Caco-2 (cell line): ENCODE measurements at regions not wholly inside any gene's neighbourhood (a gene's known extent, or its start where the extent isn't known, plus 50 kb on each side); places are given as distances from the start of the nearest gene placed in this dataset.
"Not testable (repeated sequence)": the region's sequence is repeated elsewhere in the genome, so short reads cannot be mapped to it uniquely, and the experiment has no call there.

Source experiments
- BruUV-seq: library from RNA; stranded (reverse); fragments of 400-500 nt; replicated peaks from 2 replicates; lab custom pipeline; 2021; lab: Mats Ljungman, UMichigan
- CTCF ChIA-PET: fragments of 300-600 bp; sonication (Branson Sonifier 250); formaldehyde crosslinking; loops from one replicate; lab custom pipeline; 2022; ENCODE audit warnings: antibody characterized with exemption; lab: Charles Lee
- POLR2A ChIA-PET: fragments of 300-600 bp; sonication (Branson Sonifier 250); formaldehyde crosslinking; loops from one replicate; lab custom pipeline; 2022; ENCODE audit warnings: antibody characterized with exemption; lab: Charles Lee
- DNase-seq, 2 experiments: peaks; one replicate each; pipeline versions ENCODE4 v3.0.0 to v3.0.0-alpha.2; 2020 to 2022
- H3K27me3 ChIP-seq: replicated peaks from 2 replicates; pipeline ENCODE4 v1.6.0; 2011; ENCODE audit warnings: low read length; ENCODE audit not compliant: control insufficient read depth, insufficient read depth
- H3K36me3 ChIP-seq: 2 replicates; pipeline ENCODE4 v1.5.1; 2011; ENCODE audit warnings: low read length; ENCODE audit not compliant: control insufficient read depth, insufficient read depth
- H3K4me1 ChIP-seq: fragments of 250-450 bp; sonication (Bioruptor Pico); 2 replicates; pipeline ENCODE4 v1.5.1; 2020; ENCODE audit warnings: mild to moderate bottlenecking
- H3K4me3 ChIP-seq: 2 replicates; pipeline ENCODE4 v1.5.1; 2011; ENCODE audit warnings: low read depth, mild to moderate bottlenecking, control low read depth, low read length
- H3K9me3 ChIP-seq: fragments of 250-450 bp; sonication (Bioruptor Pico); 2 replicates; pipeline ENCODE4 v1.5.1; 2020; ENCODE audit warnings: mild to moderate bottlenecking, moderate library complexity
- H3K27ac Mint-ChIP-seq: one replicate; pipeline ENCODE4 v1.8.0; 2022; ENCODE audit warnings: mixed read lengths; ENCODE audit not compliant: unreplicated experiment
- H3K27me3 Mint-ChIP-seq: one replicate; pipeline ENCODE4 v1.8.0; 2022; ENCODE audit warnings: mixed read lengths; ENCODE audit not compliant: insufficient read depth, unreplicated experiment
- H3K36me3 Mint-ChIP-seq: one replicate; pipeline ENCODE4 v1.8.0; 2022; ENCODE audit warnings: mild to moderate bottlenecking, mixed read lengths; ENCODE audit not compliant: insufficient read depth, unreplicated experiment
- H3K4me1 Mint-ChIP-seq: one replicate; pipeline ENCODE4 v1.8.0; 2022; ENCODE audit warnings: low read depth, mixed read lengths; ENCODE audit not compliant: unreplicated experiment
- H3K4me3 Mint-ChIP-seq: one replicate; pipeline ENCODE4 v1.8.0; 2022; ENCODE audit warnings: mild to moderate bottlenecking, moderate library complexity, mixed read lengths; ENCODE audit not compliant: unreplicated experiment
- H3K9me3 Mint-ChIP-seq: one replicate; pipeline ENCODE4 v1.8.0; 2022; ENCODE audit warnings: mixed read lengths; ENCODE audit not compliant: unreplicated experiment
- intact Hi-C: fragments of 100-400 bp; cut with micrococcal nuclease; formaldehyde crosslinking; loops from one replicate; pipeline ENCODE4 v1.10.0; 2022; ENCODE audit not compliant: unreplicated experiment
- TF ChIP-seq, protein P1 (sequence below), 2 experiments: fragments of 200-600 bp in 1 of 2; IDR thresholded peaks; 1 replicate in 1 of 2; 2 replicates in 1 of 2; pipeline versions ENCODE4 v1.5.1 to v1.8.0; 2011 to 2022; ENCODE audit warnings: antibody characterized with exemption in 1 of 2, control low read depth in 1 of 2, inconsistent platforms in 1 of 2, low read depth in 1 of 2, low read length in 1 of 2, mild to moderate bottlenecking in 1 of 2, moderate library complexity in 1 of 2; ENCODE audit not compliant: insufficient read depth in 1 of 2, severe bottlenecking in 1 of 2, unreplicated experiment in 1 of 2

DNA sequence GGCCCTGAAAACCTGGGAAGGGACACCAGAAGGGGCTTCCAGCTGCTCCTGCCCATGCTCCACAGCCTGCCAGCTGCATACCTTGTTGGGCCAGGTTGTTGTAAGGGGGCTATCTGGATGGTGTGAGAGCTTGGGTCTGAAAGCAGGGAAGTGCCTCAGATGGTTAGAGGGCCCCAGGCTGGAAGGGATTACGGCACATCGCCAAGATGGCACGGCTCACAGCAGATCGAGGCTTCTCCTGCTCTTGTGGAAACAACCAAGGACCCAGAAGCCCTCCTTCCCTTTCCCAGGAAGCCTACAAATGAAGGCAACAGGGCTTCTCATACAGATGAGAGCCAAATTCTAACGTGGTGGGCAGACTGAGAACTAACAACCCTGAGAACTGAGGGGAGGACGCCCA, 121.7 kb upstream of the ADCY2 start:
- ChIA-PET CTCF (no interaction called here), POLR2A (no interaction called here)
- Mint-ChIP-seq H3K4me3 (no peak overlapping the region), H3K27ac (no peak overlapping the region), H3K36me3 (no peaks in the 10 kb centered on the region), H3K4me1 (no peaks in the 10 kb centered on the region), H3K27me3 (peaks cover 9% of the 10 kb centered on the region), H3K9me3 (no peaks in the 10 kb centered on the region)
- DNase-seq, result no peak
- no peaks in the 10 kb centered on the region for H3K4me1 ChIP-seq
- BruUV-seq, result no TSS peak
- TF ChIP-seq, protein P1, sequence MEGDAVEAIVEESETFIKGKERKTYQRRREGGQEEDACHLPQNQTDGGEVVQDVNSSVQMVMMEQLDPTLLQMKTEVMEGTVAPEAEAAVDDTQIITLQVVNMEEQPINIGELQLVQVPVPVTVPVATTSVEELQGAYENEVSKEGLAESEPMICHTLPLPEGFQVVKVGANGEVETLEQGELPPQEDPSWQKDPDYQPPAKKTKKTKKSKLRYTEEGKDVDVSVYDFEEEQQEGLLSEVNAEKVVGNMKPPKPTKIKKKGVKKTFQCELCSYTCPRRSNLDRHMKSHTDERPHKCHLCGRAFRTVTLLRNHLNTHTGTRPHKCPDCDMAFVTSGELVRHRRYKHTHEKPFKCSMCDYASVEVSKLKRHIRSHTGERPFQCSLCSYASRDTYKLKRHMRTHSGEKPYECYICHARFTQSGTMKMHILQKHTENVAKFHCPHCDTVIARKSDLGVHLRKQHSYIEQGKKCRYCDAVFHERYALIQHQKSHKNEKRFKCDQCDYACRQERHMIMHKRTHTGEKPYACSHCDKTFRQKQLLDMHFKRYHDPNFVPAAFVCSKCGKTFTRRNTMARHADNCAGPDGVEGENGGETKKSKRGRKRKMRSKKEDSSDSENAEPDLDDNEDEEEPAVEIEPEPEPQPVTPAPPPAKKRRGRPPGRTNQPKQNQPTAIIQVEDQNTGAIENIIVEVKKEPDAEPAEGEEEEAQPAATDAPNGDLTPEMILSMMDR (IDR thresholded peaks at IDR 0.05; ENCODE audit: insufficient read depth in 1 of 2, low read depth in 1 of 2, low read length in 1 of 2, severe bottlenecking in 1 of 2, unreplicated experiment in 1 of 2), result no peak
- H3K9me3 ChIP-seq, result no peaks in the 10 kb centered on the region
- no peak overlapping the region for H3K4me3 ChIP-seq
- intact Hi-C loops, result no loop called here
- no peaks in the 10 kb centered on the region for H3K36me3 ChIP-seq
- no peaks in the 10 kb centered on the region for H3K27me3 ChIP-seq

DNA sequence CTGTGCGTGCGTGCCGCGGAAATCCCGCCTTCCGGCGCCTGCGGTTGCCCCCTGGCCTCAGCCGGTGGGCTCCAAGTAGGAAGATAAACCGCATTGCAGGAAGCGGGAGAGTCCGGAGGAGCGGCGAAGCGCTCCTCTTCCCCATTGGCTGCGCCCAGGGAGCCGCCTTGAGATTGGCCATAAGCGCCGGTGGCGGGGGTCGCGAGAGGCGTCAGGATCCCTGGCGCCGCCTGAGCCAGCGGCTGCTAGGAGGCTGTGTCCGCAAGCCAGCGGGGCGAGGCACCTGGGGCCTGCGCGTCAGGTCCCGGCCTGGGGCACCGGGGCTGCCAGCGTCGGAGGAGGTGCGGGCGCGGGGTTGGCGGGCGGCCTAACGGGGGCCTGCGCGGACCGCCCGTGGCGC, 106.3 kb upstream of the ADCY2 start:
- DNase-seq, H3K4me1 Mint-ChIP-seq, BruUV-seq: not testable (repeated sequence)

DNA sequence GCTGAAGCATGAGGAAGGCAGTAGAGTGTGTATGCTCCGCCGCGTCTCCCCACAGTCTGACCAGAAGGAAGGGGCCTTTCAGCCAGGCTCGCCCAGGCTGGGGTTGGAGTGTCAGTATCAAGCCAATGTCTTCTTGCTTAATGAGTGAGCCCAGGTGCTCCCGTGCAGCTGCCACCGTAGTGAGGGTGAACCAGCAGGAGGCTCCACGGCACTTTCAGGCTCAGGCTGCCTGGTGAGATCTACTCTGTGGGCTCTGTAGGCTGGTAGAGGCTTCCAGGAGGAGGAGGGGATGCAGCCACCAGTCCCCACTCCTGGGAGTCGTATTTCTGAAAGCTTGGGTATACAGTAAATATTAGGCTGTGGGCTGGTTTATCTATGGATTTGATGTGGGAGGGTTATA, 98.1 kb upstream of the ADCY2 start:
- BruUV-seq, H3K27ac Mint-ChIP-seq, H3K4me1 Mint-ChIP-seq, H3K4me3 Mint-ChIP-seq, CTCF ChIA-PET, POLR2A ChIA-PET, H3K9me3 Mint-ChIP-seq, H3K27me3 ChIP-seq, H3K36me3 ChIP-seq, H3K27me3 Mint-ChIP-seq, H3K9me3 ChIP-seq, H3K36me3 Mint-ChIP-seq, intact Hi-C loops, H3K4me3 ChIP-seq, H3K4me1 ChIP-seq, DNase-seq: not testable (repeated sequence)

More for the DNA sequence above, 106.3 kb upstream of the ADCY2 start:
- POLR2A ChIA-PET, H3K4me1 ChIP-seq, H3K9me3 Mint-ChIP-seq, H3K36me3 Mint-ChIP-seq, H3K4me3 ChIP-seq, CTCF ChIA-PET, H3K27me3 Mint-ChIP-seq, intact Hi-C loops, H3K4me3 Mint-ChIP-seq, H3K27me3 ChIP-seq, H3K9me3 ChIP-seq, H3K27ac Mint-ChIP-seq, H3K36me3 ChIP-seq: not testable (repeated sequence)

DNA sequence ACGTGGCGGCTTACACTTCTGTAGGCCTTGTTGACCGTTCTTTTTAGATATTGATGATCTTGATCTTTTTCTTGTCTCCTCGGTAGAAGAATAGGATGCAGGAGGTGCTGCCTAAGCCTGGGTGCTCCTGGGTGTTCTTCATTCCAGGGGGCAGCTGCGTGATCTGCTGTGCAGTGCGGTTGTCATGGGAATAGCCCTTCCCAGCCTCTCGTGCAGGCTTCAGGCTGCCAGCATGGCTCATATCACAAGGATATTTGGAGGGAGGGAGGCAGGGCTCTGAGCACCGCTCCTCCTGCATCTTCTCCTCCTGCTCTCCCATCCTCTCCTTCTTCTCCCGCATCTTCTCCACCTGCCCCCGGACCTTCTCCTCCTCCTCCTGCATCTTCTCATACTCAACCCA, 96.2 kb upstream of the ADCY2 start:
- H3K4me1 Mint-ChIP-seq, CTCF ChIA-PET, H3K9me3 Mint-ChIP-seq, H3K9me3 ChIP-seq, DNase-seq, POLR2A ChIA-PET, H3K36me3 ChIP-seq, intact Hi-C loops, H3K27me3 ChIP-seq, H3K27me3 Mint-ChIP-seq, H3K4me1 ChIP-seq, BruUV-seq, H3K4me3 ChIP-seq, H3K27ac Mint-ChIP-seq, H3K4me3 Mint-ChIP-seq, H3K36me3 Mint-ChIP-seq: not testable (repeated sequence)

DNA sequence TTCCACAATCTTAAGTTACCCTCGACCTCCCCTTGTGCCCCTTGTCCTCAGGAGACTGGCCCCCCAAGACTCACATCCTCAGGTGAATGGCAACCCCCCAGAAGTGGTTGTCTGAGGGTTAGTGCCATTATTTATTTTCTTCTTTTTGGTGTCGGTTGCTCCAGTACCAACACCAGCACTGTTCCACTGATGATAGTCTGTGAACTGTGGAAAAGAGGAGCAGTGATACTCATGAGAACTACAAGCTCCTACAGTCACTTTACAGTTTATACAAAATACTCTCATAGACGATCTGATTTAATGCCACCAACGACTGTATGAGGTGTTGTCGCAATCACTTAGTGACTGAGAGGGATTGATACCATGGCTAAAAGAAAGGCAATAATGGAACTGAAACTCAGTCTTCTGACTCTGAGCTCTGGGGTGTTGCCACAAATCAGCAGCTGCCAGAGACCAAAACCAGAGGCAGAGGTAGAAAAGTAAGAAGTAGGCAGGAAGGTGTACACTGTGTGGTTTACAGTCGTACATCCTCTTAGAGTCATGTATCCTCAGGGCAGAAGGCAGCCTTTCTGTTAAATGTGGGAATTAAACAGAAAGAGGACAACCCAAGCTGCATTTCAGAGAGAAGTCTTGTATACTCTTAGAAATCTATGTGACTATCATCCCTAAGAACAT, 90.8 kb upstream of the ADCY2 start:
- BruUV-seq, H3K36me3 ChIP-seq, H3K27ac Mint-ChIP-seq, intact Hi-C loops, POLR2A ChIA-PET, H3K36me3 Mint-ChIP-seq, H3K27me3 ChIP-seq, H3K9me3 Mint-ChIP-seq, H3K9me3 ChIP-seq, H3K4me1 Mint-ChIP-seq, H3K27me3 Mint-ChIP-seq, DNase-seq, CTCF ChIA-PET, H3K4me3 Mint-ChIP-seq, H3K4me3 ChIP-seq, H3K4me1 ChIP-seq: not testable (repeated sequence)

DNA sequence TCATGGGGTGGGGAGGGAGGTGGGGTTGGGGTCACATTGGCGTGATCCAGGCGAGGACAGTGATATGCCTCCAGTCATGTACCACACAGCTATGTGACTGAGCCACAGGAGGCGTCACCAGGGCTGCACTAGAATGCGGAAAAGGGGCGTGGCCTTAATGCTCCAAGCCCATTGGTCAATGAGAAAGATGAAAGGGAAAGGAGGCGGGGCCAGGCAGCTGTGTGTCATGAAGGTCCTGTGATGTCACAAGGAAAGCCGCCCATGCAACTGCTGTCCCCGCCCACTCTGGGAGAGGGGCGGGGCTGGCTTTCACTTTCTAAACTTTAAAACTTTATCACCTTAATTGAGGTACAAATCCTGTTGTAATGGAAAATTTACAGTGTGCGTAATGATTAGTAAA, 89.4 kb upstream of the ADCY2 start:
- BruUV-seq, H3K4me1 ChIP-seq: not testable (repeated sequence)

More for the DNA sequence above, 89.4 kb upstream of the ADCY2 start:
- H3K36me3 ChIP-seq, POLR2A ChIA-PET, CTCF ChIA-PET, H3K9me3 ChIP-seq, H3K36me3 Mint-ChIP-seq, H3K4me3 Mint-ChIP-seq, H3K4me3 ChIP-seq, intact Hi-C loops, H3K27me3 ChIP-seq, H3K4me1 Mint-ChIP-seq, H3K27me3 Mint-ChIP-seq, H3K27ac Mint-ChIP-seq, H3K9me3 Mint-ChIP-seq: not testable (repeated sequence)
- DNase-seq, result peak; percentile 2 to 37
